ENCODE measurements at regions not wholly inside any gene's neighbourhood (a gene's known extent, or its start where the extent isn't known, plus 50 kb on each side); places are given as distances from the start of the nearest gene placed in this dataset.

- WGBS = 100% methylated on average over 2 of the region's 2 CpGs
- TF ChIP-seq, protein P1, sequence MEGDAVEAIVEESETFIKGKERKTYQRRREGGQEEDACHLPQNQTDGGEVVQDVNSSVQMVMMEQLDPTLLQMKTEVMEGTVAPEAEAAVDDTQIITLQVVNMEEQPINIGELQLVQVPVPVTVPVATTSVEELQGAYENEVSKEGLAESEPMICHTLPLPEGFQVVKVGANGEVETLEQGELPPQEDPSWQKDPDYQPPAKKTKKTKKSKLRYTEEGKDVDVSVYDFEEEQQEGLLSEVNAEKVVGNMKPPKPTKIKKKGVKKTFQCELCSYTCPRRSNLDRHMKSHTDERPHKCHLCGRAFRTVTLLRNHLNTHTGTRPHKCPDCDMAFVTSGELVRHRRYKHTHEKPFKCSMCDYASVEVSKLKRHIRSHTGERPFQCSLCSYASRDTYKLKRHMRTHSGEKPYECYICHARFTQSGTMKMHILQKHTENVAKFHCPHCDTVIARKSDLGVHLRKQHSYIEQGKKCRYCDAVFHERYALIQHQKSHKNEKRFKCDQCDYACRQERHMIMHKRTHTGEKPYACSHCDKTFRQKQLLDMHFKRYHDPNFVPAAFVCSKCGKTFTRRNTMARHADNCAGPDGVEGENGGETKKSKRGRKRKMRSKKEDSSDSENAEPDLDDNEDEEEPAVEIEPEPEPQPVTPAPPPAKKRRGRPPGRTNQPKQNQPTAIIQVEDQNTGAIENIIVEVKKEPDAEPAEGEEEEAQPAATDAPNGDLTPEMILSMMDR (IDR thresholded peaks at IDR 0.05; ENCODE audit: low read depth, low read length, missing input control) = no peak
- TF ChIP-seq NR2F2 (IDR thresholded peaks at IDR 0.05) (no peak), RXRA (IDR thresholded peaks at IDR 0.05) (no peak), ATF3 (IDR thresholded peaks at IDR 0.05) (no peak), EGR1 (IDR thresholded peaks at IDR 0.05; ENCODE audit: low read depth in 2 of 2) (no peak), YY1 (IDR thresholded peaks at IDR 0.05) (no peak), GABPA (IDR thresholded peaks at IDR 0.05 in 1 of 2, conservative IDR thresholded peaks at IDR 0.05 in 1 of 2) (no peak), ZBTB33 (IDR thresholded peaks at IDR 0.05) (no peak), FOXA2 (IDR thresholded peaks at IDR 0.05) (no peak), SP1 (IDR thresholded peaks at IDR 0.05) (no peak), TAF1 (conservative IDR thresholded peaks at IDR 0.05) (no peak), FOXA1 (IDR thresholded peaks at IDR 0.05) (no peak), MAX (IDR thresholded peaks at IDR 0.05) (no peak), RAD21 (IDR thresholded peaks at IDR 0.05) (no peak), REST (IDR thresholded peaks at IDR 0.05) (no peak)
- DNase-seq (ENCODE audit: low spot score) = no peak
- Histone ChIP-seq H3K9me3 (ENCODE audit: control insufficient read depth in 4 of 4, low read length in 3 of 4) (no peaks in the 10 kb centered on the region), H3K27me3 (ENCODE audit: control insufficient read depth in 4 of 4, insufficient read depth in 4 of 4, low read length in 3 of 4) (no peaks in the 10 kb centered on the region), H3K4me3 (ENCODE audit: low read depth in 1 of 3, low read length in 3 of 3) (no peak overlapping the region), H3K36me3 (ENCODE audit: control insufficient read depth in 4 of 4, insufficient read depth in 3 of 4, low read depth in 1 of 4, low read length in 3 of 4) (no peaks in the 10 kb centered on the region), H3K27ac (ENCODE audit: low read depth in 1 of 2, low read length in 2 of 2) (no peak overlapping the region), H3K9ac (ENCODE audit: low read depth in 1 of 2, low read length in 2 of 2) (no peak overlapping the region), H3K4me1 (ENCODE audit: control insufficient read depth in 4 of 4, insufficient read depth in 4 of 4, low read length in 3 of 4) (no peaks in the 10 kb centered on the region)
Measured at GRCh38 chr7:118013252-118014010, 140.2 kb upstream of the CTTNBP2 start.

GRCh38 chr7:118022546-118022945 is 149.3 kb upstream of the CTTNBP2 start:
- no peak for DNase-seq (ENCODE audit: low spot score)
- no peak overlapping the region for H3K4me3 ChIP-seq (ENCODE audit: low read depth in 1 of 3, low read length in 3 of 3)
- TF ChIP-seq NR2F2 (IDR thresholded peaks at IDR 0.05) (no peak), JUND (IDR thresholded peaks at IDR 0.05) (no peak), REST (IDR thresholded peaks at IDR 0.05) (no peak), ATF3 (IDR thresholded peaks at IDR 0.05) (no peak)
- no peaks in the 10 kb centered on the region for H3K9me3 ChIP-seq (ENCODE audit: control insufficient read depth in 4 of 4, low read length in 3 of 4)
- H3K4me1 ChIP-seq (ENCODE audit: control insufficient read depth in 4 of 4, insufficient read depth in 4 of 4, low read length in 3 of 4) = no peaks in the 10 kb centered on the region
- H3K36me3 ChIP-seq (ENCODE audit: control insufficient read depth in 4 of 4, insufficient read depth in 3 of 4, low read depth in 1 of 4, low read length in 3 of 4) = no peaks in the 10 kb centered on the region
- 85% methylated on average over 2 of the region's 2 CpGs for WGBS
- H3K9ac ChIP-seq (ENCODE audit: low read depth in 1 of 2, low read length in 2 of 2) = no peak overlapping the region
- H3K27ac ChIP-seq (ENCODE audit: low read depth in 1 of 2, low read length in 2 of 2) = no peak overlapping the region
- no peaks in the 10 kb centered on the region for H3K27me3 ChIP-seq (ENCODE audit: control insufficient read depth in 4 of 4, insufficient read depth in 4 of 4, low read length in 3 of 4)

Measured in liver (tissue), 8 donors.